Activated naive CD8-positive, alpha-beta T cell (primary cell): ENCODE measurements at regions not wholly inside any gene's neighbourhood (a gene's known extent, or its start where the extent isn't known, plus 50 kb on each side); places are given as distances from the start of the nearest gene placed in this dataset.
"Not testable (repeated sequence)": the region's sequence is repeated elsewhere in the genome, so short reads cannot be mapped to it uniquely, and the experiment has no call there.

ENCODE experiments used
- H3K27ac Mint-ChIP-seq: one replicate; pipeline ENCODE4 v1.8.0; 2021; ENCODE audit warnings: mixed read lengths
- H3K27me3 Mint-ChIP-seq: one replicate; pipeline ENCODE4 v1.8.0; 2021; ENCODE audit warnings: mixed read lengths
- H3K36me3 Mint-ChIP-seq: one replicate; pipeline ENCODE4 v1.8.0; 2021; ENCODE audit warnings: mixed read lengths
- H3K4me1 Mint-ChIP-seq: one replicate; pipeline ENCODE4 v1.8.0; 2021; ENCODE audit warnings: low read depth, mixed read lengths
- H3K4me3 Mint-ChIP-seq: one replicate; pipeline ENCODE4 v1.8.0; 2021; ENCODE audit warnings: mild to moderate bottlenecking, mixed read lengths
- H3K9me3 Mint-ChIP-seq: one replicate; pipeline ENCODE4 v1.8.0; 2021; ENCODE audit warnings: low read depth, mixed read lengths

DNA sequence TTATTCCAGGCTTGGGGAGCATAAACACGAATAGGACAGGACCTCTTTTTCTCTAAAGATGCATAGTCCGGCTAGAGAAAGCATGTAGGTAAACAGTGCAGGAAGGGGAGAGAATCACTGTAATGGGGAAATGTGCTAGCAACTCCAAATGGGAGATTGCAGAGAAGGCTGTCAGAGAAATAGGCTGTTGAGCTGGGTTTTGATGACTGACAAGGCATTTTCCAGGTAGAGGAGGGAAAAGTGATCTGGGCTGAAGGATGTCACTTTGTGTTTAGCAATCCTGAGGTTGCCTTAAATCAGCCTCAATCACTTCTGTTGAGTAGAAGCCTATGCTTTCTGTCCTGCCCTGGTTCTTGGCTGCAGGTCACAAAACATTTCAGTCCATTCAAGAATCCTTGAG, 242.0 kb upstream of the MEIS1 start:
- no peak overlapping the region for H3K4me3 Mint-ChIP-seq
- H3K27ac Mint-ChIP-seq: no peak overlapping the region
- no peaks in the 10 kb centered on the region for H3K27me3 Mint-ChIP-seq
- no peaks in the 10 kb centered on the region for H3K4me1 Mint-ChIP-seq
- peaks cover 7% of the 10 kb centered on the region for H3K9me3 Mint-ChIP-seq
- no peaks in the 10 kb centered on the region for H3K36me3 Mint-ChIP-seq

DNA sequence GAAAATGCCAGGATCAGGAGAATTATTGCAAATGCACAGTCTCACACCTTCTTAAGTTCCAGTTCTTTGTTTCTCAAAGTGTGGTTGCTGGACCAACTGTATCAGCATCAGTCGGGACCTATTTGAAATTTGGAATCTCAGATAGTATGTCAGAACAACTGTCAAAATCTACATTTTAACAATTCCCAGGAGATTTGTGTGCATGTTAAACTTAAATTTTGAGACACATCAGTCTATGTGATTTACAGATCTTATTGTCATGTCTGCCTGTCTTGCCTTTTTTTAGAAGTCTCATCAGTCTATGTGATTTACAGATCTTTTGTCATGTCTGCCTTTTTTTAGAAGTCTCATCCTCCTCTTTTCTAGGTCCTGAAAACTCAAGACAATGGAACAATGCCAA, 243.6 kb upstream of the MEIS1 start:
- Mint-ChIP-seq H3K4me3 (no peak overlapping the region), H3K9me3 (no peaks in the 10 kb centered on the region), H3K4me1 (no peaks in the 10 kb centered on the region), H3K36me3 (no peaks in the 10 kb centered on the region), H3K27ac (no peak overlapping the region), H3K27me3 (no peaks in the 10 kb centered on the region)

DNA sequence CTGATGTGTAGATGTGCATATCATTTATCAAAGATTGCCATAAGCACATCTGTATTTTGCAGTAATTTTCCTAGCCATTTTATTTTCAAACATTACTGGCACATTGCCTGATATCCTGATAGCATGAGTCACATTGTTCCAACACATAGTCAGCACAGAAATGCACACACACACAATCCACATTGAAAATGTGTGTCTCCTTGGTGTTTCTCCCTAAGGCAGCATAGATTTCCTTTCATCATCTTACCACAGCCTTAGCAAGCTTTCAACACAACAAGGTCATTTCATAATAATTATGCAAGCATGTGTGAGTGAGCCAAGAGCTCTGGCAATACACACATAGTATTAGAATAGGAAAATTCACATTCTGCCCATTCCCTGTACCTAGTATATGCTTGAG, 245.4 kb upstream of the MEIS1 start:
- H3K36me3 Mint-ChIP-seq: no peaks in the 10 kb centered on the region
- H3K4me1 Mint-ChIP-seq: no peaks in the 10 kb centered on the region
- no peak overlapping the region for H3K4me3 Mint-ChIP-seq
- H3K27me3 Mint-ChIP-seq: no peaks in the 10 kb centered on the region
- H3K9me3 Mint-ChIP-seq: no peaks in the 10 kb centered on the region
- H3K27ac Mint-ChIP-seq: no peak overlapping the region

DNA sequence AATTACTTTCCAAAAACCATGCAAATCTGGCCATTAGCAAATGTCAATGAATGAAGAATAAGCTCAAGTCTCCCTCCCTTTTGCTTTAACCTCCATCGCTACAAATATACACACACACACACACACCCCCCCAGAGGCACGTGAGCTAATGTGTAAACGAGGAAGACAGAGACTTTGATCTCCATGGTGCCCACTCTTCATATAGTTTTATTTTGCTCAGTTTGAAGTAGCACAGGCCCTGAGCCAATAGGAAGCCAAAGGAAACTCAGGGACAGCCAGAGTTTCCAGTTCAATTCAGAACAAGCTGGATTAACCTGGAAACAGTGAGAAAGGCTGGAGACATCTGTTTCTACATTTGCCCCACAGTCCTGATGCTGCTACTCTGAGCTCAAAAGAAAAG, 248.4 kb upstream of the MEIS1 start:
- Mint-ChIP-seq H3K27me3 (no peaks in the 10 kb centered on the region), H3K4me1 (no peaks in the 10 kb centered on the region), H3K9me3 (no peaks in the 10 kb centered on the region), H3K4me3 (no peak overlapping the region), H3K27ac (no peak overlapping the region), H3K36me3 (no peaks in the 10 kb centered on the region)

DNA sequence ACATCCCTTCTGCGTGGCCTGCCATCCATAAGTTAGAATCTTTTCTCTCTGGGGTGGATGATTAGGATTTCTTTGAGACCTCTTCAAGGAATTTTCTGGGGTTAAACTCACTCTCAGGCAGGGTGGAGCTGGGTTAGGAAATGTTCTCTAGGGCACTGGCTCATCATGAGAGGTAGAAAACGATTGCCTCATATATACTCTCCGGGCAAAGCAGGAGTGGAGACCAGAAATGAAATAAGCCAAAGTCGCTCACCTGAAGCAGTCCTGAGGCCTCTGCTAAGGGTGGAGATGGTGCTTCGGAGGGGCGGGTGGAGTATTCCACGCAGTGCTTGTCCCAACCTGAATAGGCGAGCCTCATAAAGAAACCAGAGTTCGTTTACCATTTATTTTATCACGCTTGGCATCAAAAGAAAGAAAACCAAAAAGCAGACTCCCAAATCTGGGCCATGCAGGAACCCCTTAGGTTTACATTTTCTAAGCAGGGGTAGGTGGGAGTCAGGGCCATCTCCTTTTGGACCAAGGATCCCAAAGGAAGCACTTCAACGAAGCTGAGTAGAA, 249.3 kb upstream of the MEIS1 start:
- no peak overlapping the region for H3K4me3 Mint-ChIP-seq
- no peaks in the 10 kb centered on the region for H3K4me1 Mint-ChIP-seq
- no peaks in the 10 kb centered on the region for H3K36me3 Mint-ChIP-seq
- no peaks in the 10 kb centered on the region for H3K27me3 Mint-ChIP-seq
- no peak overlapping the region for H3K27ac Mint-ChIP-seq
- H3K9me3 Mint-ChIP-seq: no peaks in the 10 kb centered on the region

DNA sequence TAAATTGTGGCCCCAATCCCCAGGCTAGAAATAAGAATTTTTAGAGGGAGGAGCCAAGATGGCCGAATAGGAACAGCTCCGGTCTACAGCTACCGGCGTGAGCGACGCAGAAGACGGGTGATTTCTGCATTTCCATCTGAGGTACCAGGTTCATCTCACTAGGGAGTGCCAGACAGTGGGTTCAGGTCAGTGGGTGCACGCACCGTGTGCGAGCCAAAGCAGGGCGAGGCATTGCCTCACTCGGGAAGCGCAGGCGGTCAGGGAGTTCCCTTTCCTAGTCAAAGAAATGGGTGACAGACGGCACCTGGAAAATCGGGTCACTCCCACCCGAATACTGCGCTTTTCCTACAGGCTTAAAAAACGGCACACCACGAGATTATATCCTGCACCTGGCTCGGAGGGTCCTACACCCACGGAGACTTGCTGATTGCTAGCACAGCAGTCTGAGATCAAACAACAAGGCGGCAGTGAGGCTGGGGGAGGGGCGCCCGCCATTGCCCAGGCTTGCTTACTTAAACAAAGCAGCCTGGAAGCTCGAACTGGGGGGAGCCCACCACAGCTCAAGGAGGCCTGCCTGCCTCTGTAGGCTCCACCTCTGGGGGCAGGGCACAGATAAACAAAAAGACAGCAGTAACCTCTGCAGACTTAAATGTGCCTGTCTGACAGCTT, 257.7 kb upstream of the MEIS1 start:
- H3K27me3 Mint-ChIP-seq, H3K9me3 Mint-ChIP-seq, H3K4me3 Mint-ChIP-seq, H3K27ac Mint-ChIP-seq, H3K36me3 Mint-ChIP-seq, H3K4me1 Mint-ChIP-seq: not testable (repeated sequence)

DNA sequence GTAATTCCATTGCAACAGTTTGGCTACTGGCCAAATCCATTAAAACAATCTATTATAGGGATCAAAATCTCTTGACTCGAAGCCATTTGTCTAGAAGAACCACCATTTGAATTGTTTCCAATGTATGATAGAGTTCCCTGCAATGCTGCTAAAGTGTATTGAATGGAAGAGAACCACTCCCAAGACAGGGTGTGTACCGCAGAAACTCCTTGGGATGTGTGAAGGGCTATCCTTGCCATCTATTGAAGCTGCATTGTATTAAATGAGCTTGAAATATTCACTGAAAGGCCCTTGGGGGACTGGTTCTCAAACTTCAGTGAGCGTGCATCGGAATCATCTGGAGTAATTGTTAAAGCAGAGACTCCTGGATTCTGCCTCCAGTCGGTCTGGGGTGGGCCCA, 260.4 kb upstream of the MEIS1 start:
- no peaks in the 10 kb centered on the region for H3K4me1 Mint-ChIP-seq
- peaks cover 5% of the 10 kb centered on the region for H3K9me3 Mint-ChIP-seq
- no peak overlapping the region for H3K4me3 Mint-ChIP-seq
- no peaks in the 10 kb centered on the region for H3K27me3 Mint-ChIP-seq
- H3K36me3 Mint-ChIP-seq: no peaks in the 10 kb centered on the region
- no peak overlapping the region for H3K27ac Mint-ChIP-seq

DNA sequence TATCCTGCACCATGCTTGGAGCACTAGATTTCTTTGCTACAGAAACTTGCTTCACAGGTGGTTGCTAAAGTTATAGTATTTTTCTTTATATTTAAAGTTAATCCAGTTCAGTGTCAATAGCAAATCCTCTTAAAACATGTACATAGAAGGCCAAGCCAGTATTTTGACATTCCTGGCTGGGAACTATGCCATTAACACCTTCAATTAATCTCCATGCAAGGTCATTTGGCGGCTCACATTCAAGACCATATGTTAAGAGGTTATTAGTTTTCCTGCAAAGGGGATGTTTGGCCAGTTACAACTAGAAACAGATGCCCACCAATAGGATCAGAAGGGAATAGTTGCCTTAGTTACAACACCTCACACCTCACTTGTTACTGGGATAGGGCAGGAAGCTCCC, 261.3 kb upstream of the MEIS1 start:
- Mint-ChIP-seq H3K4me1 (no peaks in the 10 kb centered on the region), H3K27me3 (no peaks in the 10 kb centered on the region), H3K9me3 (peaks cover 5% of the 10 kb centered on the region), H3K36me3 (no peaks in the 10 kb centered on the region), H3K27ac (no peak overlapping the region), H3K4me3 (no peak overlapping the region)

DNA sequence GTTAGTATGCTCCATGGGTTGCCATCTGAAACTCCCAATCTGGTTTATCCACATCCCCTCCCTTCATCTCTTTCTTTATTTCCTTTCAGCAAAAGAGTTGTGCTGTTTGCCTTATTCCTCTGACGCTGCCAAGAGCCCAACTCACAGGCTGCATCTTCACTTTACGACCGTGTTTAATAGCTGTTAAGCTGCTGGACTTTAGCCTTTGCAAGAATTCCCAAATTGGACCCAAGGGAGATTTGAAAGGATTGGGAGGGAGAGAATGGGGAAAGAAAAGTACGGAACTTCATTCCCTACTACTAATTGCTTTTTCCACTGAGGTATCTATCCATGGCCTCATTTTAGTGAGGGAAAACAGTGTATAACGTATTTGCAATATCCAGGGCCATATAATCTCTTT, 263.4 kb upstream of the MEIS1 start:
- H3K27ac Mint-ChIP-seq: no peak overlapping the region
- no peak overlapping the region for H3K4me3 Mint-ChIP-seq
- H3K36me3 Mint-ChIP-seq: no peaks in the 10 kb centered on the region
- H3K4me1 Mint-ChIP-seq: no peaks in the 10 kb centered on the region
- peaks cover 5% of the 10 kb centered on the region for H3K9me3 Mint-ChIP-seq
- no peaks in the 10 kb centered on the region for H3K27me3 Mint-ChIP-seq

DNA sequence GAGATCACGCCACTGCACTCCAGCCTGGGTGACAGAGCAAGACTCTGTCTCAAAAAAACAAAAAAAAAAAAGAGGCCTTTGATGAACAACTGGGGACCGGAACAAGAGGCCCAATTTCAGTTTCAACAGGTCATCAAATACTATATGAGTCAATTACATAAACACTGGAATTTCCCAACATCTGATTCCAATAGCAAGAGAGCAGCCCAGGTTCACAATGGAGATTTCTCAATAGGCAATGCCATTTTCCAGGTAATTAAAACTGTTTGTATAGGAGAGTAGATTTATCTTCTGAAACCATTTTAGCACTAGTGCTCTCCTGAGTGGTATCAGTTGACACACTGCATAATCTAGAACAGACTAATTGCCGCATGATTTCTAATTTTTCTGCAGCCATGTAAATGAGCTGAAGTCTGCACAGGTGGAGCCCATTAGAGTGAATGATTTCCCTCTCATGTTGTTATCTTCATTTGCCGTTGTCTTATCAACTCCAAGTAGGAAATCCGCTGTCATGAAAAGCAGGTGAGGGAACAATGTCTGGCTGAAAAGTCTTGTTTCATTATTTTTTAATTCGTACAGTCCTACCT, 264.1 kb upstream of the MEIS1 start:
- no peaks in the 10 kb centered on the region for H3K36me3 Mint-ChIP-seq
- H3K4me1 Mint-ChIP-seq: no peaks in the 10 kb centered on the region
- H3K27me3 Mint-ChIP-seq: no peaks in the 10 kb centered on the region
- H3K27ac Mint-ChIP-seq: no peak overlapping the region
- H3K4me3 Mint-ChIP-seq: no peak overlapping the region
- H3K9me3 Mint-ChIP-seq: peaks cover 5% of the 10 kb centered on the region

DNA sequence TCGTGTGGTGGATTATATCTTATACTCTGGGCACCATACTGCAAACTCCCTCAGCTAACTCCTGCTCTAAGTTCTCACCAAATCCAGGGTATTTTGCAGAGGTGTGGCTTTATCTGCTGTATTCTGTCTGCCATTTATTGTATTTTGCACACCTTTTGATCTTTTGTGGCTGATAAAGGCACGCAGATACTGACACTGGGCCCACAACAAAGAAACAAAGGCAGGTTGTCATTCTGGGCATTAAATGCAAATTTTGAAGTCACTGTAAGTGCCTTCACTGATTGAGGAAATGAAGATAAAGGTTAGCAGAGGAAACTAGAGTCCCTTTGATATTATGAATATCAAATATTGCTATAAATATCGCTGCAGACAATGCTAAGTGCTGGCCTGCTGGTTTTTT, 265.8 kb upstream of the MEIS1 start:
- H3K36me3 Mint-ChIP-seq: no peaks in the 10 kb centered on the region
- no peaks in the 10 kb centered on the region for H3K27me3 Mint-ChIP-seq
- peaks cover 9% of the 10 kb centered on the region for H3K9me3 Mint-ChIP-seq
- H3K27ac Mint-ChIP-seq: no peak overlapping the region
- H3K4me3 Mint-ChIP-seq: no peak overlapping the region
- H3K4me1 Mint-ChIP-seq: no peaks in the 10 kb centered on the region

DNA sequence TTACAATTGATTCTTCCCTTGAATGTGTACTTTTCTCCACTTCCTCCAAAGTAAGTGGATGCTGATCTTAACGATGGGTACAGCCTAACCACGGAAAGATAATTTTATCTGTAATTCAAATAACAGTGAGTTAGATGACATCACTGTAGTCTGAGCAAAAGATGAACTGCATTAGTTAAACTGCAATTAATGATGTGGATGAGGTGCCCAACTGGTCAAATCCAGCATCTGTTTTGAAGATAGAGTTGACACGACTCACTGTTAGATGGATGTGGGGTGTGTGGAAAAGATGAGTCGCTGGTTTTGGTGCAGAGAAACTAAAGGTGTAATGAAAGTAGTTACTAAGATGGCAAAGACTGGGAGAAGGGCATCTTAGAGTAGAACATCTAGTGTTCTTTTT, 270.5 kb upstream of the MEIS1 start:
- Mint-ChIP-seq H3K27me3 (no peaks in the 10 kb centered on the region), H3K4me1 (no peaks in the 10 kb centered on the region), H3K36me3 (no peaks in the 10 kb centered on the region), H3K27ac (no peak overlapping the region), H3K4me3 (no peak overlapping the region), H3K9me3 (peaks cover 8% of the 10 kb centered on the region)

DNA sequence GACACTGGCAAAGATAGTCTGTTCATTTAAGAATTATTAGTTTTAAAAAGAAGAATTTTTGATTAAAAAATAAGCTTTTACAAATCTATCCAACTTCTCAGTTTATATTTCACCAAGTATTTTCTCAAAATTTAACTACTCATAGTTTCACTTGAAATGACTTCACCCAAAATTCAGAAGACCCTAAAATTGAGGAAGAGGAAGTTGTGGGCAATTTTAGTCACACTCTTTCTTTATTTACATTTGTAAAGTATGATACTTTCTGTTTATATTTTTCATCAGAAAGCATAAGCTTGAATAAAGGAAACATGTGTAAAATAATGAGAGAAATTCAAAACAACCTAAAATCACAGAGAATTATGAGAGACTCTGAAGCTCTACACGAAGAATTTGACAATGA, 278.8 kb upstream of the MEIS1 start:
- H3K9me3 Mint-ChIP-seq: peaks cover 19% of the 10 kb centered on the region
- H3K36me3 Mint-ChIP-seq: no peaks in the 10 kb centered on the region
- H3K4me1 Mint-ChIP-seq: no peaks in the 10 kb centered on the region
- no peak overlapping the region for H3K4me3 Mint-ChIP-seq
- H3K27ac Mint-ChIP-seq: no peak overlapping the region
- no peaks in the 10 kb centered on the region for H3K27me3 Mint-ChIP-seq

DNA sequence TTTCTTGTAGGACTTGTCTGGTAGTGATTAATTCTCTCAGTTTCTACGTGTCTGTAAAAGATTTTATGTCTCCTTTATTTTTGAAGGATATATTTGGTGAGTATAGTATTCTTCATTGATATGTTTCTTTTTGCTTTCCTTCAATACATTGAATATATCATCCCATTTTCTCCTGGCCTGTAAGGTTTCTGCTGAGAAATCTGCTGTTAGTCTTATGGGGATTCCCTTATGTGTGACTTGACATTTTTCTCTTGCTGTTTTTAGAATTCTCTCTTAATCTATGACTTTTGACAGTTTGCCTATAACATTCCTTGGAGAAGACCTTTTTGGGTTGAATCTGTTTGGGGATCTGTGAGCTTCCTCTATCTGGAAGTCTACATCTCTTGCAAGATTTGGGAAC, 281.0 kb upstream of the MEIS1 start:
- Mint-ChIP-seq H3K9me3 (peaks cover 19% of the 10 kb centered on the region), H3K4me1 (no peaks in the 10 kb centered on the region), H3K4me3 (no peak overlapping the region), H3K27ac (no peak overlapping the region), H3K36me3 (no peaks in the 10 kb centered on the region), H3K27me3 (no peaks in the 10 kb centered on the region)

DNA sequence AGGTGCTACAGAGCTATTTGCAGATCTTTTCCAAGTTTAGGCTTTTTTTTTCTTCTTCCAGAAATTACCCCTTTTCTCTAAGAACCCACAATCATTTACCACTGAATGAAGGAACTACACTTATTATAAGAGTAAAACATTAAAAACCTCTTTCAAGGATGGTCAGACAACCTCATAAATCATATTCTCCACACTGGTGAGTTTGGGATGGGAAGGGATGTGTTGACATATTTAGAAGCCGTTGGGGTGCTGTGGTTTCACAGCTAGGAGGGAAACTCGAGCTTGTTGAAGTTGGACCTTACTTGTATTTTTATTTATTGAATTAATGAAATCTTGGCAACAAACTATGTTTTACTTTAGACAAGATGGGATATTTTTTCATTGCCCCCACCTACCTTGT, 289.4 kb upstream of the MEIS1 start:
- Mint-ChIP-seq H3K4me1 (no peaks in the 10 kb centered on the region), H3K36me3 (no peaks in the 10 kb centered on the region), H3K27ac (no peak overlapping the region), H3K9me3 (no peaks in the 10 kb centered on the region), H3K4me3 (no peak overlapping the region), H3K27me3 (no peaks in the 10 kb centered on the region)

DNA sequence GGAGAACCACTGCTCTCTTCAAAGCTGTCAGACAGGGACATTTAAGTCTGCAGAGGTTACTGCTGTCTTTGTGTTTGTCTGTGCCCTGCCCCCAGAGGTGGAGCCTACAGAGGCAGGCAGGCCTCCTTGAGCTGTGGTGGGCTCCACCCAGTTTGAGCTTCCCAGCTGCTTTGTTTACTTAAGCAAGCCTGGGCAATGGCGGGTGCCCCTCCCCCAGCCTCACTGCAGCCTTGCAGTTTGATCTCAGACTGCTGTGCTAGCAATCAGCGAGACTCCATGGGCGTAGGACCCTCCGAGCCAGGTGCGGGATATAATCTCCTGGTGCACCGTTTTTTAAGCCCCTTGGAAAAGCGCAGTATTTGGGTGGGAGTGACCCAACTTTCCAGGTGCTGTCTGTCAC, 290.6 kb upstream of the MEIS1 start:
- H3K4me1 Mint-ChIP-seq, H3K27ac Mint-ChIP-seq, H3K27me3 Mint-ChIP-seq, H3K9me3 Mint-ChIP-seq, H3K4me3 Mint-ChIP-seq, H3K36me3 Mint-ChIP-seq: not testable (repeated sequence)
